NCI-H2227 treated with DMSO at 0.1 percent for 48 hours (cell line): ENCODE measurements at regions not wholly inside any gene's neighbourhood (a gene's known extent, or its start where the extent isn't known, plus 50 kb on each side); places are given as distances from the start of the nearest gene placed in this dataset.
"Not testable (repeated sequence)": the region's sequence is repeated elsewhere in the genome, so short reads cannot be mapped to it uniquely, and the experiment has no call there.

ENCODE experiments used
- DNase-seq: peaks from one replicate; lab custom pipeline; 2025; lab: John Stamatoyannopoulos, UW

DNA sequence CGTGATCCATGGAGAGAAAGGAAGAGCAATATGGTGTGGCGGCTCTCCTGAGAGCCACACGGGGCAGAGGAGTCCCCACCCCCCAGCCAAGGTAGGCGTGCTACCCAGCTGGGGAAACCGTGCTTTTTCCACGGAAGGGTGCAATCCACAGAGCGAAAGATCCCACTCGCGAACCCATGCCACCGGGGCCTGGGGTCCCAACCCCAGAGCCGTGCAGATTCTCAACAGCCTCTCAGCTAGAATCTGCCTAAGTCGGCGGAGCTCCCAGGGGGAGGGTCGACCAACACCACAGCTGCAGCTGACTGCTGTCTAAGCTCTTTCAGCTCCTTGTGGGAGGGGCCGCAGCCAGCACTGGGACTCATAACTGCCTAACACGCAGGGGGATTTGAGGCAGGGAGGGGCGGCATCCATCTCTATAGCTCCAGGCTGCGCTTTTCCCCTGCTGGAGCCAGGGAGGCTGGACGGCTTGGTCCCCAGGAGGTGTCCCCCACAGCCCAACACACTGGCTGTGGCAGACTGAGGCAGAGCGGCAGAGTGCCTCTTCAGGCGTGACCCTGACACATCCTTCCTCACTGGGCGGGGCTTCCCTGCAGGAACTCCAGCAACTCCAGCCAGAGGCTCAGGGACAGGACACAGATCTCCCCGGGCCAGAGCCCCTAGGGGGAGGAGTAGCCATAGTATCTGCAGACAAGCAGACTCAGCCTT lies 107.6 kb upstream of the ZBTB20 start:
- no peak for DNase-seq

- no peak for DNase-seq
Observed at GRCh38 chr3:115255197-115255585, 108.1 kb upstream of the ZBTB20 start.

- peak; percentile 16 for DNase-seq
Observed at GRCh38 chr3:115270849-115271248, 123.8 kb upstream of the ZBTB20 start.

- peak; percentile 74 for DNase-seq
Observed at GRCh38 chr3:115272036-115272824, 125.1 kb upstream of the ZBTB20 start.

DNA sequence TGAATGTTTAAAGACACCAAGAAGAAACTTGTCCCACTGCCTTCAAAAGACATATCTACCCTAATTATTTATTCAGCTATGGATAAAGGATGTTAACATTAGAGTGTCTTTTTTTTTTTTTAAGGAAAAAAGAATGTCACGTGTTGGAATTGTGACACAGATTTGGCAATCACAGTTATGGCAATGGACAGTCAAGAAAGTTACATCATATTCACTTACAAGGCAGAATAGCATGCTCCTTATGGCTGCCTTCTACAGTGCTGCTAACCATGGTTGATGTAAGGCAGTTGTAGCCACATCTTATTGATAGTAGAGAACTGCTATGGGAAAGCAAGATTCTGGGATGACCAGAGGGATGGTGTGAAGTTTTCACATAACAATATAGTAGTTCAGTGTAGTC lies 128.8 kb upstream of the ZBTB20 start:
- DNase-seq = no peak

GRCh38 chr3:115279939-115280338 lies 132.9 kb upstream of the ZBTB20 start:
- DNase-seq = no peak

DNA sequence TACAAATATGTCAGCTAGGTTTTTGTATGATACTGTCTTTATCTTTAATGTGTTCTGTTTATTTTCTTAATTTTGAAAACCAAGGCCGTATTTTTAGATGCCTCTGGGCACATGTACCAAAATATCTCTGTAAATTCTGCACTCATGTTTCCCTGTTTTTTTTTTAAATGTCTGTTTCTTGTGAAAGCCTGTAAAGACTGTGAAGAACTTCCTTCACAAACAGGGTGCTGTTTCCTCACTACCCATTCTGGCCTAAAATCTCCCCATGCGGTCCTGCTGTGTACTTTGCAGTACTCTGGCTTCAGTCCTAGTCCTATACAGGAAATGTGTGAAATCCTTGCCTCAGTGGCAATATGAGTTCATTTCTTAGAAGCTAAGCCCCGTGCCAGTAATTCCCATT lies 133.4 kb upstream of the ZBTB20 start:
- DNase-seq = no peak

DNA sequence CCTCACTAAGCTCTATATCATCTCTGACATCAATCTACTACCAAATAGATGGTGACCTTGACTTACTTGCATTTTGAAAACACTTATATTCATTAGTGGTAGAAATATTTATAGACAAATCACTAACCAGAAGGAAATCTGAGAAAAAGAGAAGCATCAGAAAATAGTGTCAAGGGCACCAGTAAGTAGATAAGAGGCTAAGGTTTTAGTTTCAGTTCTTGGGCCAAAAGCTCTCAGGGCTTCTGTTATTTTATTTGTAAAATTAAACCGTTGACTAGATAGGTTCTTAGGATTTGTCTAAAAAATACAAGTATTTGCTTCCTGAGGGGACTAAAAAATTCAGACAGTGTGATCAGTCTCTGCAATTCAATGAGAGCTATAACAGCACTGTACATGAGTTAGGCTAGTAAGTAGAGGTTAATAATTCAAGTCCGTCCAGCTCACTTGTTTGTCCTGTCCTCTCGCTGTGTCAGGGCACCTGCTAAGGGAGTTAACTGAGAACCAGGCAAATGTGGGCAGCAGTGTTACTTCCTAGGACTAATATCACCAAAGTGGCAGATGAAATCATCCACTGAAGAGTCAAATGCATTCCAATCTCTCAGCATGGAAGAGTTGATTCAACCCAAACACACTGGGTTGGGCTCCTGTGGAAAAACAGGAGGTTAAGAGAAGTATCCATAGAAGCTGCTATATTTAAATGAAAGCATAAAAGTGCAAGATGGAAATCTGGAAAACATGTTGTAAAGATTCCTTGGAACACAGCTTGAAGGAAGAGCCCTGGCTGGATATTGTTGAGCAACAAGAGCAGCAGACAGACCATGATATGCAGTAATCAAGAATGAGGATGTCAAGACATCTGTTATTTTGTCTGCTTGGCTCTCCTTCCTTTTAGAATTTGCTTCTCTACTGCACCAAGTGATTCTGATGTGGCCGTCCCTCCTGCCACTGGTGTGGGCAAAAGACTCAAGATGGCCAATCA lies 134.9 kb upstream of the ZBTB20 start:
- no peak for DNase-seq

DNA sequence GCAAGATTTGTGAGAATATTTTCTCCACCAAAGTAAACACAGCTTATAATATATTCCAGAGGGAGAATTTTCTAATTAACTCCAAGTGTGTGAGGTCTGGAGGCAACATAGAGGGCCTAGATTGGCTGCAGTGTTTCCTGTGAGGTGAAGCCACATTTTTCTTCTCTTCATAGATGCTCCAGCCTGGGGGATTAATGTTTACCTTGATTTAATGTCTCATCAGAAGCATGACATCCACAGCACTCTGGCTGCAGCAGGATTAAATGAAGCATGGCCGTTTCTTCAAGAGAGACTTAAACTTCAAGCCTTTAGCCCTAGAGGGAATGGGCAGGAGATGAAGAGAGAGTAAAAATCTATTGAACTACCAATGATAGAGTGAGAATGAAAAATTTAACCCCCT lies 137.9 kb upstream of the ZBTB20 start:
- no peak for DNase-seq

- no peak for DNase-seq
Observed at GRCh38 chr3:115286529-115287197, 139.6 kb upstream of the ZBTB20 start.

GRCh38 chr3:115287198-115287597 lies 140.1 kb upstream of the ZBTB20 start:
- DNase-seq = no peak

DNA sequence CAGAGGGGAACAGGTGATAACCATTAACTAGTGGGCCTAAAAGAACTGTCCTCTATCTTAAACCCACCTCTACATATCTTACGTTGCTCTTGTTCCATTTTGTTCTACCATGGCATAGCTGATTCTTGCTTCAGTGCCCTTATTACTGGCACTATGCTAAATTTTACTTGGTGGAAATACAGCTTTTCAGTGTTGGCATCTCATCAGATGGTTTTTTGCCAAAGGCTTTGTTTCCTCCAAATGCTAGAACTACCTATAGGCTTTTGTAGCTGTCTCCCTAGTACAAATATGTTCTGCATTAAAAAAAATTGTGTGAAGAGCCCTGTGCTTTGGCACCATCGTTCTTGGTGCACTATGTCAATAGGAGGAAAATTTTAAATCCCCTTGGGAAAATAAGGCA lies 145.0 kb upstream of the ZBTB20 start:
- DNase-seq = no peak

GRCh38 chr3:115292677-115293165 lies 145.6 kb upstream of the ZBTB20 start:
- no peak for DNase-seq

- DNase-seq = no peak
Observed at GRCh38 chr3:115293321-115293720, 146.2 kb upstream of the ZBTB20 start.

DNA sequence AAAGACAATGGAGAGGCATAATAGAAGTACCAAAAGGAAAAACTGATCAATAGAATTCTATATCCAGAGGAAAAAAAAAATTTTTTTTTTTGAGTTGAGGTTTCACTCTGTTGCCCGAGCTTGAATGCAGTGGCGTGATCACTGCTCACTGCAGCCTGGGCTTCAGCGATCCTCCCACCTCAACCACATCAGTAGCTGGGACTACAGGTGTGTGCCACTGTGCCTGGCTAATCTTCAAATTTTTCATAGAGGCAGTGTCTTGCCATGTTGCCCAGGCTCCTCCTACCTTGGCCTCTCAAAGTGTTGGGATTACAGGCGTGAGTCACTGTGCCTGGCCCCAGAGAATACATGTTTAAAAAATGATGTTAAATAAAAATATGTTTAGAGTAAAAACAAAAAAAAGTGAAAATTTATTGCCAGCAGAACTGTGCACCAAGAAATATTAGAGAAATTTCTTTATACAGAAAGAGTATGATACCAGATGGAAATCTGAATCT lies 154.3 kb upstream of the ZBTB20 start:
- DNase-seq = no peak

- not testable (repeated sequence) for DNase-seq
Observed at GRCh38 chr3:115317953-115318352, 170.9 kb upstream of the ZBTB20 start.

DNA sequence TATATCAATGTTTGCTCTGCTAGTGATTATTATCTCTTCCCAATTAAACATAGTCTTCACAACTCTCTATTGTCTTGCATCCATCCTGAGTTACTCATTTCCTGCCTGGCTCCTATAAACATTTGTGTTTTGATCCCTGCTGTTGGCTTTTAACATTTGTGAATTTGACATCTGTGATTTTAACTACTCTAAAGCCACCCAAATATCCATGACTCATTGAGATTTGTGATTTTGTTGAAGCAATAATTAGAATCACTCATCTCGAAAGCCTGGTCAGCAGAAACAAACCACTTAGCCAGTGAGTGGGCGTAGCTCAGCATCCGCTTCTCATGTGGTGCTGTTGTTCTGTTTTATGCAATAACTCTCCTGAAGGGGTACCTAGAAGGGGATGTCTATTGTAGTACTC lies 174.3 kb upstream of the ZBTB20 start:
- DNase-seq = peak; percentile 54

GRCh38 chr3:115322901-115323300 lies 175.8 kb upstream of the ZBTB20 start:
- no peak for DNase-seq

- DNase-seq = no peak
Observed at GRCh38 chr3:115323380-115323779, 176.3 kb upstream of the ZBTB20 start.

DNA sequence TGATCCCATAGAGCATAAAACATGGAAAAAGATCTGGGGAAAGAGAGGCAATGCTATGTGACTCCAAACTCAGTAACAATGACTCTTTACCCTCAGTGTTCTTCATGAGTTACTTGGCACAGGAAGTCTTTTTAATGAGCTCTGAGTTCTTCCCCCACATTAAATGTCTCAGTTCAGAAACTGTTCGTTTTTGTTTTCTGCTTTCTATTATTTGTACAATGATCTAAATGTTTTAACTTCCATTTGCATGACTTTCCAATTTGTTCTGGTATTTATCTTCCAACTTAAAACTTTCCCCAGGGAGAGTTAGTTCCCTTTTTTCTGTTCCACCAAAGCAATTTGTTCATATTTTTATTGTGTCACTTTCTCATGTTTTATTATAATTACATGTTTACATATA lies 177.0 kb upstream of the ZBTB20 start:
- DNase-seq = no peak

GRCh38 chr3:115325539-115325938 lies 178.5 kb upstream of the ZBTB20 start:
- no peak for DNase-seq
